Cardiac fibroblast (primary cell): ENCODE measurements at regions not wholly inside any gene's neighbourhood (a gene's known extent, or its start where the extent isn't known, plus 50 kb on each side); places are given as distances from the start of the nearest gene placed in this dataset.

Source experiments
- DNase-seq, 2 donors: peaks; one replicate each; pipeline versions ENCODE4 v3.0.0 to v3.0.0-alpha.2; 2010; ENCODE audit warnings: low read depth in 2 of 2
- H3K4me3 ChIP-seq, 2 donors: replicated peaks in 1 of 2; 1 replicate in 1 of 2; 2 replicates in 1 of 2; pipeline ENCODE4 v1.5.1; 2011; ENCODE audit warnings: low read depth in 2 of 2, low read length in 2 of 2, mild to moderate bottlenecking in 2 of 2, moderate library complexity in 1 of 2
- TF ChIP-seq, protein P1 (sequence below): IDR thresholded peaks from one replicate; pipeline ENCODE4 v1.5.1; 2011; ENCODE audit warnings: low read depth, mild to moderate bottlenecking, low read length, inconsistent platforms

DNA sequence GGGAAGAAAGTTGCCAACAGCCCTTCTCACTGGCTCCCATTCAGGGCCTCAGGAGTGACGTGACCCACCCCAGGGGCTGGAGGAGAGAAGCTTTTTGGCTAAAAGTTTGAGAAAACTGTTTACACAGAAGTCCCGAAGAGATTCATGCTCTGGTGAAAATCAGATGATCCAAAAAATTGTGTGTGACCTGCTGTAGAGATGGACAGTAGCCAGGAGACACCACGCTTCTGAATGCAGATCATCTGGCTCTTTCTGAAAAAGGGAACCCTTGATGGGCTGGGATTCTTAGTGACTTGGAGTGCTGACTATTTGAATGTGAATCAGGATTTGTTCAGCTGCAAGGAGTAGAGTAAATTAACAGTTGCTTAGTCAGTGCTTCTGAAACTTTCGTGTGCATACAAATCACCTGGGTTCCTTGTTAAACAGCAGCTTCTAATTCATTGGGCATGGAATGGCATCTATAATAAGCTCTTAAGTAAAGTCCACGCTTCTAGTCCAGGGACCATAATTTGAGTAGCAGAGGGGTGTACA lies 265.1 kb downstream of the PREX1 start:
- TF ChIP-seq, protein P1, sequence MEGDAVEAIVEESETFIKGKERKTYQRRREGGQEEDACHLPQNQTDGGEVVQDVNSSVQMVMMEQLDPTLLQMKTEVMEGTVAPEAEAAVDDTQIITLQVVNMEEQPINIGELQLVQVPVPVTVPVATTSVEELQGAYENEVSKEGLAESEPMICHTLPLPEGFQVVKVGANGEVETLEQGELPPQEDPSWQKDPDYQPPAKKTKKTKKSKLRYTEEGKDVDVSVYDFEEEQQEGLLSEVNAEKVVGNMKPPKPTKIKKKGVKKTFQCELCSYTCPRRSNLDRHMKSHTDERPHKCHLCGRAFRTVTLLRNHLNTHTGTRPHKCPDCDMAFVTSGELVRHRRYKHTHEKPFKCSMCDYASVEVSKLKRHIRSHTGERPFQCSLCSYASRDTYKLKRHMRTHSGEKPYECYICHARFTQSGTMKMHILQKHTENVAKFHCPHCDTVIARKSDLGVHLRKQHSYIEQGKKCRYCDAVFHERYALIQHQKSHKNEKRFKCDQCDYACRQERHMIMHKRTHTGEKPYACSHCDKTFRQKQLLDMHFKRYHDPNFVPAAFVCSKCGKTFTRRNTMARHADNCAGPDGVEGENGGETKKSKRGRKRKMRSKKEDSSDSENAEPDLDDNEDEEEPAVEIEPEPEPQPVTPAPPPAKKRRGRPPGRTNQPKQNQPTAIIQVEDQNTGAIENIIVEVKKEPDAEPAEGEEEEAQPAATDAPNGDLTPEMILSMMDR: no peak
- no peak for DNase-seq
- H3K4me3 ChIP-seq: no peak overlapping the region

DNA sequence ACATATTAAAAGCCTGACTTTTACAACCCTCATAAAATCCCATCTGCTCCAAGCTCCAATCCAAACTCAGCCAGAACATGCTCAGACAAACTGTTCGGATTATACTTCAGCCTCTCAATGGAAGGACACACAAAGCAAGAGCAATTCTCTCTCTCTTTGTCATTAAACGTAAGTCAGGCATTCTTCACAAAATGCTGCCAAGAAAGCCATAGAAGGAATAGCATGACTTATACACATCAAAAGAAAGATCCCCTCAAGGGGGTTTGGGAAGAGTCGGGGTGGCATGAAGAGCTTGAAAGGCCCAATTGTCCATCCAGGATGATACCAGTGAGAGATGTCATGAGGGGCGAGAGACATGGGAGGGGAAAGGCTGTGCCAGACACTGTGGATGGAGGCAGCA lies 268.9 kb downstream of the PREX1 start:
- DNase-seq: no peak
- H3K4me3 ChIP-seq: no peak overlapping the region
- TF ChIP-seq, protein P1: no peak

DNA sequence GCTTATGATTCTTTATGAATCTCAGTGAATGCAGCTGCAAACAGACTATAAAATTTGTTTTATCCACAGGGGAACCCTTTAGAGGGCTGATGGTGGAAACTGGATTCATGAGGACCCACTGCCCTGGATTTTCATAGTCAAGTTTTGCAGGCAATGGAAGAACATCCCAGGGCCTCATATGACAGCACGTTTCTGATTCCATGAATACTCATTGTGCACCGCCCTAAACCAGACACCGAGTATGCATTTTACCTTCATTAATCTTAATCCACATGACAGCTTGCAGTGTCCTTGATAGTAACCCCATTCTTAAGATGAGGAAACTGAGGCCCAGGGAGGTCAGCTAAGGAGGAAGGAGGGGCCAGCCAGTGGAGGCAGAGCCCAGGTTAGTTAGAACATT lies 270.4 kb downstream of the PREX1 start:
- TF ChIP-seq, protein P1: no peak
- no peak for DNase-seq
- H3K4me3 ChIP-seq: no peak overlapping the region

DNA sequence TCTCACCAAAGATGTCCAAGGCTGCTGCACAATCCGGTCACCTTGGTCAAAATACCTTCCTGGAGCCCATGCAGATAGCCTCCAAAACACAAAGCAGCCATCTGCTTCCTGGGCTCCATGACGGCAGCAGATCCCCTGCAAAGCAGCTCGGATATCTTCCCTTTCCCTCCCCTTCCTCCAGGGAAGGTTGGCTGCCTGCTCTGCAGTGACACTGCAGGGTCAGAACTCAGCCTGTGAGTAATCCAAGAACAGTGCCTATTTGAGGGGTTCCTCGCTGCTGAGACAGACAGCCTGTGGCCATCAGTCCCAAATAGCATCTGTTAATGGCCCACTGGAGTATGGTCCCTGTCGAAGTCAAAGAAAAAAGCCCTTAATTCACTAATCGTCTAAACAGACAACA lies 270.8 kb downstream of the PREX1 start:
- DNase-seq: no peak
- TF ChIP-seq, protein P1: no peak
- H3K4me3 ChIP-seq: no peak overlapping the region

DNA sequence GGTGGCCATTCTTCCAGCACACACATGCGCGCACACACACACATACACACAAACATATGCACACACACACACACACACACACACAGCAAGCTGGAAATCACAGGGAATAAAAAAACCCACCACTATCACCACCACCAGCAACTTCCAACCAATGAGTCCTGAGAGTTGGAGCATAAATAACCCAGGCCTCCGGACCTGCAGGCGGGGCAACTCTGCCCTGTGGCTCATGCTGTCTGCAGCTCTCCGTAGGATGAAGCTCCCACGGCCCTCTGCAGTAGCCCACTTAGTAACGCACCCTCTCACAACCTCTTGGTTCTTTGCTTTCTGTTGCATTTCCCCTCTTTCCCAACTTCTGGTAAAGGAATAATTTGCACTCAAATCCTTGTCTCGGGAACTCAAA lies 275.2 kb downstream of the PREX1 start:
- DNase-seq: no peak
- TF ChIP-seq, protein P1: no peak

DNA sequence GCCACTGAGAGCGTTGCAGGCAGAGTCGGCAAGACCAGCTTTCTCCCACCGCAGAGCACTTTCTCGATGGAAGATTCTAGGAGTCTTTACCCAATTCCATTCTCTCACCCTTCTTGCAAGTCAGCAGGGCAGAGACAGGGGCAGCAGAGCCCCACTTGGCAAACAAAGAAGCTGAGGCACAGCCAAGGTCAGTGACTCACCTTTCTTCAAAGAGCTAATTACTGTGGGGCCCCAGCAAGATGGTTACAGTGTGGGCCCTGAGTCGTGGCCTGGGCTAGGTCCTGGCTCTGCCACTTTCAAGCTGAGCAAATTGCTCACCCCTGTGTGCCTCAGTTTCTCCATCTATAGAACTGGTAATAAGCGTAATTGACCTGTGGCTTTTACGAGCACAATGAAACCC lies 277.0 kb downstream of the PREX1 start:
- H3K4me3 ChIP-seq: no peak overlapping the region
- DNase-seq: no peak
- TF ChIP-seq, protein P1: no peak

More for the DNA sequence above, 275.2 kb downstream of the PREX1 start:
- H3K4me3 ChIP-seq: no peak overlapping the region

DNA sequence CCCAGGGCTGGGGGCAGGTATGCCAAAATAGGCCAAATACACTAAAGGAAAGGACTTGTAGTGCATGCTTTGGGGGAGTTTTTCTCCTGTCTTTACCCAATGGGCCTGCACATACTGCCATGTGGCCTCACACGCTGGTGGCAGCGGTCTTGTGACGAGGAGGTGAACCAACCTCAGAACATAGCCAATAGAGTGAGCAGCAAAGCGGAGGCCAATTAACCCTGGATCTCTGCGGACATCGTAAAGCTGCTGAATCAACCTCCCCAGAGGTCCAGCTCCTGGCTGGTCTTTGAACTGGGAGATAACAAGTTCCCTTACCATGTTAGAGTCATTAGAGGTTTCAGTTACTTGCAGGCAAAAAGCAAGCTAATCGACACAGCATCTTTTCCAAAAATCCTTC lies 280.1 kb downstream of the PREX1 start:
- no peak overlapping the region for H3K4me3 ChIP-seq
- TF ChIP-seq, protein P1: no peak
- no peak for DNase-seq
